C4-2B (cell line): ENCODE measurements at regions not wholly inside any gene's neighbourhood (a gene's known extent, or its start where the extent isn't known, plus 50 kb on each side); places are given as distances from the start of the nearest gene placed in this dataset.

Experiments
- H3K27ac ChIP-seq: fragments of 450-650 bp; 2 replicates; pipeline ENCODE4 v1.5.1; 2017
- ZFX ChIP-seq: fragments of 450-650 bp; IDR thresholded peaks from 2 replicates; pipeline ENCODE4 v1.6.1; 2017
- TF ChIP-seq, protein P1 (sequence below): fragments of 450-650 bp; conservative IDR thresholded peaks from 2 replicates; pipeline ENCODE4 v1.5.1; 2017; ENCODE audit warnings: mild to moderate bottlenecking

DNA sequence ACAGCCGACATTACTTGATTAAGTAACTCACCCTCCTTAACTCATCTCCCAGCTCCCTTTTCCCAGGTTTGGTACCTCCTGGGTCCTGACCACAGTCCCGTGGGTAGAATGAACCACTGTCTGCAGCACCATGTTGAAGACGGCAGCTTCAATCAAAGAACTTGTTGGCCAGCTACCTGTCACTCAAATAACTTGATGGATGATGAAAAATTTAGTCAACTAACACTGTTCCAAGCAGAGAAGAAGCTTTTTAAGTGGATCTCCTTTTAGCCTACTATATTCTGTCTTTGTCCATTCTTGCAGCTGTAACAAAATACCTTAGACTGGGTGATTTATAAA is 138.4 kb upstream of the F3 start:
- no peak overlapping the region for H3K27ac ChIP-seq
- TF ChIP-seq, protein P1, sequence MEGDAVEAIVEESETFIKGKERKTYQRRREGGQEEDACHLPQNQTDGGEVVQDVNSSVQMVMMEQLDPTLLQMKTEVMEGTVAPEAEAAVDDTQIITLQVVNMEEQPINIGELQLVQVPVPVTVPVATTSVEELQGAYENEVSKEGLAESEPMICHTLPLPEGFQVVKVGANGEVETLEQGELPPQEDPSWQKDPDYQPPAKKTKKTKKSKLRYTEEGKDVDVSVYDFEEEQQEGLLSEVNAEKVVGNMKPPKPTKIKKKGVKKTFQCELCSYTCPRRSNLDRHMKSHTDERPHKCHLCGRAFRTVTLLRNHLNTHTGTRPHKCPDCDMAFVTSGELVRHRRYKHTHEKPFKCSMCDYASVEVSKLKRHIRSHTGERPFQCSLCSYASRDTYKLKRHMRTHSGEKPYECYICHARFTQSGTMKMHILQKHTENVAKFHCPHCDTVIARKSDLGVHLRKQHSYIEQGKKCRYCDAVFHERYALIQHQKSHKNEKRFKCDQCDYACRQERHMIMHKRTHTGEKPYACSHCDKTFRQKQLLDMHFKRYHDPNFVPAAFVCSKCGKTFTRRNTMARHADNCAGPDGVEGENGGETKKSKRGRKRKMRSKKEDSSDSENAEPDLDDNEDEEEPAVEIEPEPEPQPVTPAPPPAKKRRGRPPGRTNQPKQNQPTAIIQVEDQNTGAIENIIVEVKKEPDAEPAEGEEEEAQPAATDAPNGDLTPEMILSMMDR, result no peak
- no peak for TF ChIP-seq ZFX

DNA sequence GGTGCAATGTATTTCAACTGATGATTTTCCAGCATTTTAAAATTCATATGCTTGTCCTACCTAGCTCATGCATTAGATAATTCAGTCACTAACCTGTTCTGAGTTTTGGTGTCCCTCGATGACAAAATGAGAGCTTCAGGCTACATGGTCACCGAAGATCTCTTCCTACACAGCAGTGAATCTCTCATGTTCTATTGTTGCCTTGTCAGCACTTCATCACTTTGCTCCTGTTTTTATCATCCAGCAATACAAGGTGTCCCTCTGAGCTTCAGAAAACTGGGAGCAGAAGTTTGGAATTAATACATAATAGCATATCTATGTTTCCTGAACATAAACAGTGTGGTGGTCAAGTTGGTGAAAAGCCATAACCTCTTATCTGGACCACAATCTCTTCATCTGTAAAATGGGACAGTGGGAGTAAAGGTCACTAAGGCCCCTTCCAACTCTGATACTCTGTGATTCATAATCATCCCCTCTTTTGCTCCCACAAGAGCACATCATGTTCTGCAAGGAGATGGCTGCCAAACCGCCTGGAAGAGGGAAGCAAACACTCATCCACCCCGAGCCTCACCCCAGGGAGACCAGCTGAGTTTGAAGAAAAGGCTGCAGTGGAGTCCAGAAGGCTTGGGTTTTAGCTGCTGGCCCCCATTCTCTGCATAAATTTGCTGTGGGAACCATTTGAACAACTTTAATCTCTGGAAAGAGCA is 137.9 kb upstream of the F3 start:
- no peak overlapping the region for H3K27ac ChIP-seq
- TF ChIP-seq, protein P1, result no peak
- TF ChIP-seq ZFX, result no peak

DNA sequence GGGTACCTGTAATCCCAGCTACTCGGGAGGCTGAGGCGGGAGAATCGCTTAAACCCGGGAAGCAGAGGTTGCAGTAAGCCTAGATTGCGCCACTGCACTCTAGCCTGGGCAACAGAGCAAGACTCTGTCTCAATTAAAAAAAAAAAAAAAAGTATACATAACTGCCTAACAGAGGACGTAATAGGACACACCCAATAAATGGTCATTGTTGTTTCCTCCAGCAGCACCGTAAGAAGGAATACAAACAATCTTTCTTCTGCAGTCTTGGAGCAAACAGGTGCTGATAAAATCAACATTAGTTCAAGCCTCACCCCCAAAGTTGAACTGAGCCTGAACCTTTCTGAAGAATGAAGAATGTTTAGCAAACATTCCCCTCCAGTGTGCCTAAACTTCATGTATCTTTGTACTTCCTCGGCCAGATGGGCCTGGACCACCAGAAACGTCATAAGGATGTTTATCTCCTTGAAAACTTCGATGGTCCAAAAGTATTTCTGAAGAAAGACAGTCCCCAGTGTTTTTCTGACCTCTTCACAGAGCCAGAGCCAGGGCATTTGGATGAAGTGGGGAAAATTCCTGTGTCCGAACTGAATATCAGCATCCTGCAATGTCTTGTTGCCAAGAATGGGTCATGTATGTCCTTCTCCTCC is 136.8 kb upstream of the F3 start:
- no peak overlapping the region for H3K27ac ChIP-seq
- TF ChIP-seq, protein P1, result no peak
- no peak for TF ChIP-seq ZFX

DNA sequence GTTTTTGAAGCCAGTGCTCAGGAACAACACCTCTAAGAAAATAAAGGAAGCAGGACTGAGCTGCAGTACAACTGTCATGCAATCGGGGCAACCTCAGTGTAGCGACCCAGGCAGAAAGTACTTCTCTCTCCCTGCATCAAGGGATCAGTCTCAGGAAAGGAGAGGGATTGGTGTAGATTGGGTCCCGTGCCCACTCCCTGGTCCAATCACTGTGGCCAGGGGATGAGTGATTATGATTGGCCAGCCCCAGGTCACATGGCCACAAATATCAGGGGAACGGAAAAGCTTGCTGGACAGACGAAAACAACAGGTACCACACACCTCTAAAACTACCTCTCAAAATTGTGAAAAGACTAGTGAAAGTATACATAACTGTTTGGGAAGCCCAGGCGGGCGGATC is 136.2 kb upstream of the F3 start:
- TF ChIP-seq, protein P1, result no peak
- no peak for TF ChIP-seq ZFX
- no peak overlapping the region for H3K27ac ChIP-seq

DNA sequence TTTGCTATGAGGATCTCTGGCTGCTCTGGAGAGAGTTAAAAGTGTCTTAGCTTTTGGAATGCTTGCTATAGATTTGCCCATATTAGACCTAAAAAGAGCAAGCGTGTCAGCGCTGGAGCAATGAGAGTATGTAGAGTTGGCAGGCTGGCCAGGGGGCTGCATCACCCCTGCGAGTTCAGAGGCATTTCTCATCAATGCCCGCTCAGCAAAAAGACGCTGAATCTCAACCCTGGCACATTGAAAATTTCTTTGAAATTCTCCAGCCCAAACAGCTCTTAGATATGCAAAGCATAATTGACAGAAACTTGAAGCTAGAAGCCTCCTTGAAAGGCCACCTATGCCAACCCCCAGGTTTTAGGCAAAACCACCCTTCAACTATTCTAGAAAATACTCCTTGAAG is 135.5 kb upstream of the F3 start:
- TF ChIP-seq ZFX, result no peak
- TF ChIP-seq, protein P1, result no peak
- H3K27ac ChIP-seq, result peak overlapping the region; percentile 16

DNA sequence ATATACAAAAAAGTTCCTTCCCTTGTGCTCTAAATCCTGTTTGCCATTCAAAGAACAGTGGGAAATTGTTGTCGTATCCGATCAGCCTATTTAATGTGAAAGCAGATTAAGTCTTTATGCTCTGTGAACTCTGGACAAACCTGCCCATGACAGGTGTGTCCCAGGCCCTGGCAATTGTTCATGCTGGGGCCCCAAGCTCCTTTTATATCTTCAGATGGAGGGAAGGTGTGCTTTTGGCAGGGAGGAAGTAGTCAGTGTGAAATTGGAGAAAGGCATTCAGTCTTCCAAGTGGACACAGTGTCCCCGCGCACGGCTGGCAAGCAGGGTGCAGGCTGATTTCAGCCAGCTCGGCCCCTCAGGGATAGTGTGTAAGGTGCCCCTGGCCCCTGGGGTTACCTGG is 135.1 kb upstream of the F3 start:
- TF ChIP-seq ZFX, result no peak
- TF ChIP-seq, protein P1, result no peak
- peak overlapping the region; percentile 16 for H3K27ac ChIP-seq

DNA sequence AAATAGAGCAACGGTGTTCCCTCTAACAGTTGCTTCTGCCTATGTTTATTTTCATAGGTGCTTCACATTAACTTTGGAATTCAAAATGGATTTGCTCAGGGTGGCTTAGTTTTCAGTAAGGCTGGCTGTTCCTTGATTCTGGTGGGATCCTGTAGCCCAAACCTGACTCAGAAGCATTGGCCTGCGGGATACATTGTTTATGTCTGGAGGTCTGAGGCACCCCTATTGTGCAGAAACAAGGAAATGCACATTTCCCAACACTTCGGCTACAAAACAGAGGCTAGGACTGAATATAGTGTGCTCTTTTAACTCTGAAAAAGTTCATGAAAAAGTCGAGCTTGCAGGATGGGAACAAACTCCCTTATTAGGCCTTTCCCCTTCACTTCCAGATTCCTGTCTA is 133.8 kb upstream of the F3 start:
- no peak overlapping the region for H3K27ac ChIP-seq
- TF ChIP-seq ZFX, result no peak
- TF ChIP-seq, protein P1, result no peak
